AG08395 (cell line): ENCODE measurements at regions not wholly inside any gene's neighbourhood (a gene's known extent, or its start where the extent isn't known, plus 50 kb on each side); places are given as distances from the start of the nearest gene placed in this dataset.

ENCODE experiments used
- DNase-seq: peaks from one replicate; pipeline ENCODE4 v3.0.0; 2012; ENCODE audit warnings: mixed read lengths, low spot score

- DNase-seq, result no peak
These were observed 57.0 kb upstream of the LMX1B start for GRCh38 chr9:126556560-126557250.

- peak; percentile 74 for DNase-seq
These were observed 55.6 kb upstream of the LMX1B start for GRCh38 chr9:126558051-126558665.

DNA sequence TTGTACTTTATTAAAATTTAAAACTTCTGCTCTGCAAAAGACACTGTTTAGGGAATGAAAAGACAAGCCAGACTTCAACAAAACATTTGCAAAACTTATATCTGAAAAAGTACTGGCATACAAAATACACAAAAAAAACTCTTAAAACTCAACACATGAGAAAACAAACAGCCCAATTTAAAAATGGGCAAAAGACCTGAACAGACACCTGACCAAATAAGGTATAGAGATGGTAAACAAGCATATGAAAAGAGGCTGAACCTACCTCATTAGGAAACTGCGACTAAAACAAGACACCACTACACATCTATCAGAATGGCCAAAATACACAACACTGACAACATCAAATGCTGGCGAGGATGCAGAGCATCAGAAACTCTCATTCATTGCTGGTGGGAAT, 54.4 kb upstream of the LMX1B start:
- DNase-seq, result no peak

DNA sequence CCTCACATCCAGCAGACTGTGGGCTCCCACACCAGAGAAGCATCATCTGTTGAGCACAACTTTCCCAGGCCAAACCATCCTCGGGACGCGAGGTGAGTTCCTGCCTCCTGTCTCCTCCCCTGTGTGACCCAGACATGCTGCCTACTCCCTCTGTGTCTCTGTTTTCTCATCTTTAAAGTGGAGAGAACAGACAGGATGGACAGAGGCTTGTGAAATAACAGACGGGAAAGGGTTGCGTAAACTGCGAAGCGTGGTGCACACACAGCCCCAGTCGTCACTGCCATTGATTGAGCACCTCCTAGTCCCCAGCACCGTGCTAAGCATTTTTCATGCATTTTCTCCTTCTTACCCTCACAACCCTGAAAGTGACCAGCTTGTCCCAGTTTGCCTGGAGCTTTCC, 52.1 kb upstream of the LMX1B start:
- DNase-seq, result no peak

DNA sequence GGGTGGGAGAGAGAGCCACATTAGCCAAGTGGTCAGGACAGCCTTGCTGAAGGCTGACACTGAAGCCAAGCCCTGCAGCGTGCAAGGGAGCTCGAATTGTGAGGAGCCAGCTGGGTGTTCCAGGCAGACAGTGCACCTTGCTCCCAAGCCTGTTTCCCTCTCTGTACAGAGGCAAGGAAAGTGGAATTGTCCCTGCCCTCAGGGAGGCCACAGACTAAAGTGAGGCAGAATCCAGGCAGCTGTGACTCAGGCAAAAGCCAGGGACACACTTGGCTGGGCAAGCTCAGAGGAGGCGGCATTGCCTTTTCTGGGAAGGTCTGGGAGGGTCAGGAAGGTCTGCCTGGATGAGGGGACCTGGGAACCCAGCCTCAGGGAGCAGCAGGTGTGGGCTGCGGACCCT, 50.2 kb upstream of the LMX1B start:
- DNase-seq, result no peak
